Brain microvascular endothelial cell (primary cell): ENCODE measurements at regions not wholly inside any gene's neighbourhood (a gene's known extent, or its start where the extent isn't known, plus 50 kb on each side); places are given as distances from the start of the nearest gene placed in this dataset.

Experiments used
- DNase-seq: peaks from one replicate; pipeline ENCODE4 v3.0.0-alpha.2; 2020
- H3K27ac ChIP-seq: fragments of 250-450 bp; sonication (Bioruptor Pico); 2 replicates; pipeline ENCODE4 v1.5.1; 2020; ENCODE audit warnings: mild to moderate bottlenecking, moderate library complexity
- H3K27me3 ChIP-seq: fragments of 250-450 bp; sonication (Bioruptor Pico); replicated peaks from 2 replicates; pipeline ENCODE4 v1.5.1; 2020; ENCODE audit warnings: mild to moderate bottlenecking
- H3K36me3 ChIP-seq: fragments of 250-450 bp; sonication (Bioruptor Pico); replicated peaks from 2 replicates; pipeline ENCODE4 v1.5.1; 2020; ENCODE audit warnings: mild to moderate bottlenecking
- H3K4me3 ChIP-seq: 2 replicates; pipeline ENCODE4 v1.5.1; 2011; ENCODE audit warnings: low read depth, mild to moderate bottlenecking, control low read depth, low read length, moderate library complexity
- CTCF ChIP-seq: IDR thresholded peaks from 2 replicates; pipeline ENCODE4 v1.5.1; 2011; ENCODE audit warnings: low read depth, mild to moderate bottlenecking, moderate library complexity, low read length, control low read depth, inconsistent platforms; ENCODE audit errors: missing control alignments
- in situ Hi-C: cut with HindIII; loops from 2 replicates; pipeline ENCODE4 v1.10.0; 2017; ENCODE audit warnings: low sequenced_read_pairs, low pct_ligation_motif_present

GRCh38 chr2:64854773-64855237 lies 134.4 kb upstream of the SLC1A4 start:
- TF ChIP-seq CTCF, result no peak
- Histone ChIP-seq H3K27ac (no peak overlapping the region), H3K36me3 (no peaks in the 10 kb centered on the region), H3K27me3 (no peaks in the 10 kb centered on the region), H3K4me3 (no peak overlapping the region)
- DNase-seq, result peak; percentile 46
- in situ Hi-C loops, result loop anchor here (25.0 kb wide), 1 partner anchor 193 kb away; the partner anchor contains the start of gene SERTAD2

- H3K36me3 ChIP-seq, result no peaks in the 10 kb centered on the region
- TF ChIP-seq CTCF, result peak; percentile 11
- no peak overlapping the region for H3K27ac ChIP-seq
- peak; percentile 42 for DNase-seq
- in situ Hi-C loops, result loop anchor here (25.0 kb wide), 1 partner anchor 196 kb away; the partner anchor contains the start of gene SERTAD2
- no peak overlapping the region for H3K4me3 ChIP-seq
- H3K27me3 ChIP-seq, result no peaks in the 10 kb centered on the region
These were observed 131.4 kb upstream of the SLC1A4 start for GRCh38 chr2:64857581-64858471.

GRCh38 chr2:64858541-64859311 lies 130.5 kb upstream of the SLC1A4 start:
- Histone ChIP-seq H3K4me3 (peak overlapping the region; percentile 43), H3K27me3 (no peaks in the 10 kb centered on the region), H3K36me3 (no peaks in the 10 kb centered on the region), H3K27ac (peak overlapping the region; percentile 50)
- no peak for TF ChIP-seq CTCF
- in situ Hi-C loops, result loop anchor here (25.0 kb wide), 1 partner anchor 196 kb away; the partner anchor contains the start of gene SERTAD2
- no peak for DNase-seq

- H3K4me3 ChIP-seq, result peak overlapping the region; percentile 43
- H3K27ac ChIP-seq, result peak overlapping the region; percentile 50
- no peak for TF ChIP-seq CTCF
- peak; percentile 72 for DNase-seq
- H3K36me3 ChIP-seq, result no peaks in the 10 kb centered on the region
- H3K27me3 ChIP-seq, result no peaks in the 10 kb centered on the region
- in situ Hi-C loops, result loop anchor here (25.0 kb wide), 1 partner anchor 197 kb away; the partner anchor contains the start of gene SERTAD2
These were observed 129.6 kb upstream of the SLC1A4 start for GRCh38 chr2:64859312-64860212.

GRCh38 chr2:64860276-64860885 lies 128.8 kb upstream of the SLC1A4 start:
- Histone ChIP-seq H3K4me3 (no peak overlapping the region), H3K27me3 (no peaks in the 10 kb centered on the region), H3K27ac (no peak overlapping the region), H3K36me3 (no peaks in the 10 kb centered on the region)
- DNase-seq, result no peak
- no peak for TF ChIP-seq CTCF
- in situ Hi-C loops, result loop anchor here (25.0 kb wide), 1 partner anchor 198 kb away; the partner anchor contains the start of gene SERTAD2
